Fibroblast of the aortic adventitia (primary cell): ENCODE measurements at regions not wholly inside any gene's neighbourhood (a gene's known extent, or its start where the extent isn't known, plus 50 kb on each side); places are given as distances from the start of the nearest gene placed in this dataset.

Experiments
- DNase-seq: peaks from one replicate; pipeline ENCODE4 v3.0.0-alpha.2; 2010; ENCODE audit warnings: low read depth
- H3K4me3 ChIP-seq: 2 replicates; pipeline ENCODE4 v1.5.1; 2011; ENCODE audit warnings: low read depth, mild to moderate bottlenecking, control low read depth, low read length, moderate library complexity
- TF ChIP-seq, protein P1 (sequence below): IDR thresholded peaks from 2 replicates; pipeline ENCODE4 v1.5.1; 2011; ENCODE audit warnings: mild to moderate bottlenecking, low read length, control low read depth, inconsistent platforms; ENCODE audit not compliant: insufficient read depth

DNA sequence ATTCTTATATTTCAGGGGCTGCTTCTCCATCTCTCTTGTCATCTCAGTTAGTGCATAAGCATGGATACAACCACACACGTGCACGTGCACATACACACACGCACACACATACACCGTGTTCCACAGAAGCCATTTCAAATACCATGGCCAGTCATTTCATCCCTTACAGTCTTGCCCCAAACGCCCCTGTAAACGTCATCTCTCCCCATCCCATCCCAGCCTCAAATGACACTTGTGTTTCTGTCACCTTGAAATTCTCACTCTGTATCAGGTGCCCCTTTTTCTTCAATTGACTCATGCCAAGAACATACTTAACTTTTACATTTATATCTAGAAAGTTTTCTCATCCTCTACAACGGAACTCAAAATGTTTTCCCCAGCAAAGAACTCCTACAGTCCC lies 220.5 kb downstream of the IRS2 start:
- DNase-seq = no peak
- TF ChIP-seq, protein P1, sequence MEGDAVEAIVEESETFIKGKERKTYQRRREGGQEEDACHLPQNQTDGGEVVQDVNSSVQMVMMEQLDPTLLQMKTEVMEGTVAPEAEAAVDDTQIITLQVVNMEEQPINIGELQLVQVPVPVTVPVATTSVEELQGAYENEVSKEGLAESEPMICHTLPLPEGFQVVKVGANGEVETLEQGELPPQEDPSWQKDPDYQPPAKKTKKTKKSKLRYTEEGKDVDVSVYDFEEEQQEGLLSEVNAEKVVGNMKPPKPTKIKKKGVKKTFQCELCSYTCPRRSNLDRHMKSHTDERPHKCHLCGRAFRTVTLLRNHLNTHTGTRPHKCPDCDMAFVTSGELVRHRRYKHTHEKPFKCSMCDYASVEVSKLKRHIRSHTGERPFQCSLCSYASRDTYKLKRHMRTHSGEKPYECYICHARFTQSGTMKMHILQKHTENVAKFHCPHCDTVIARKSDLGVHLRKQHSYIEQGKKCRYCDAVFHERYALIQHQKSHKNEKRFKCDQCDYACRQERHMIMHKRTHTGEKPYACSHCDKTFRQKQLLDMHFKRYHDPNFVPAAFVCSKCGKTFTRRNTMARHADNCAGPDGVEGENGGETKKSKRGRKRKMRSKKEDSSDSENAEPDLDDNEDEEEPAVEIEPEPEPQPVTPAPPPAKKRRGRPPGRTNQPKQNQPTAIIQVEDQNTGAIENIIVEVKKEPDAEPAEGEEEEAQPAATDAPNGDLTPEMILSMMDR = no peak
- no peak overlapping the region for H3K4me3 ChIP-seq

GRCh38 chr13:109548374-109548773 lies 238.0 kb downstream of the IRS2 start:
- H3K4me3 ChIP-seq = no peak overlapping the region
- TF ChIP-seq, protein P1 = no peak
- DNase-seq = no peak

- DNase-seq = no peak
- TF ChIP-seq, protein P1 = no peak
- no peak overlapping the region for H3K4me3 ChIP-seq
Observed at GRCh38 chr13:109547942-109548341, 238.4 kb downstream of the IRS2 start.

DNA sequence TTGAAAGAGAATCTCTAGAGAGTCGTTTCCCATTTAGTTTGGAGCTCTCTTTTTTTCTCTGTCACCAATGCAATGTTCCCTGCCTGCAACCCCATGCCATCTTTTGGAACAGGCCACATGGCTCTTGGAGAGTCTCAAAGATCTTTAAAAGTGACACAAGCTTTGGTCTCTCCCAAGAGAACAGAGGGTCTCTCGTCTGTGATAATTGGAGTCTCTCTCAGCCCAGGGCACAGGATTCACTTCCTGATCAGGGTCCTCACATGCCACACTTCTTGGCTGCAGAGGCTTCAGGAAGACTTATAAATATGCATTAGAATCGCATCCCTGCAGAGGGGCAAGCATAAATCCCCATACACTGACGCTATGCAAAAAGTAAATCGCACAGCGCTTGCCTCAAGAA lies 240.5 kb downstream of the IRS2 start:
- H3K4me3 ChIP-seq = no peak overlapping the region
- DNase-seq = no peak
- TF ChIP-seq, protein P1 = no peak

DNA sequence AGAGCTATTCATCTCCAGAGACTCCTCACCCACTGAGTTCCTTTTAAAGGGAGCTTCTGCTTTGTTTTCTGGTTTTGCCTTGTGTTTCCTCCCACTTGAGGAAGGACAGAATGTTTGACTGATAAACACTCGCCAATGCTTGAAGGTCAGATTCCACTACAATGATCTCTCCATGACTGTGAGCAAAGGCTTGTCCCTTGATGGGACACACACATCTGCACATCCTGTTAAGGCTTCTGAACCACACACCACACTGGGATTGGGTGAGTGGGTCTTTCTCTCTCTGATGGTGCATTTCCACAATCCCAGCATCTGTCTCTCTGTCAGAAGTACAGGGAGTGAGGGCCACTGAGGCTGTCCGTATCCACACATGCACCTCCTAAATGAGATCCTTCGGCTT lies 245.3 kb downstream of the IRS2 start:
- TF ChIP-seq, protein P1 = no peak
- no peak overlapping the region for H3K4me3 ChIP-seq
- DNase-seq = no peak

DNA sequence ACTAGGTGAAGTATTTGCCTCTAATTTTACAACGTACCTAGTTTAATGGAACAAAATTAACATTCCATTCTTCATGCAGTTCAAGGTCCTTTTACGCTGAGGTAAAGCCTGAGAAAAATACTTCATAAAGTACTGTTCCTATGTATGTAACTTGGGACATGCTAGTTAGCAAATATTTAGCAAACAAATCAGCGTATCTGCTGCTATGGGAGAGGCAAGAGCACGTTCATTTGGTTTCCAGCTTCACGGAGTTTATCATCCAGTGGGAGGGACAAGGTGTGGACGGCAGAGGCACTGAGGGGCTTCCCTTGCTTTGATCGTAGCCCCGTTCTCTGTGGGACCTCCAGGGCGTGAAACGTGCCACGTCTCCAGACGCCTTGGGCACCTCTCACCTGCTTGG lies 248.8 kb downstream of the IRS2 start:
- TF ChIP-seq, protein P1 = no peak
- H3K4me3 ChIP-seq = no peak overlapping the region
- DNase-seq = no peak

DNA sequence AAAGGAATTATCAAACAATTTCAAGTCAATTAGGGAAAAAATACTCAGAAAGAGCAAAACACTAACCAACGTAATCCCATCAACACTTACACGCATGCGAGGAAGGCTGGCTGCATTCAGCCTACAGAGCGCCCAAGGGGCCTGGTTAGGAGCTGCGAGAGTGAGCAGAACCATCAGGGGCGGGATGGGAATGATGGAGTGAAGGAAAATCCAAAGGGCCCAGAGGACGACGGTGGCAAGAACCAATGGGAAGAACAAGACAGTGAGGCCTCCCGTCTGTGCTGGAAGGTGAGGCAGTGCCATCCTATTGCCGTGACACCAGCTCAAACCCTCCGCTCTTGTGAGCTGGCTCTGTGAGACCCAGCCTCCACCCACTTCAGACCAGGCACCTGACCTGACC lies 253.0 kb downstream of the IRS2 start:
- TF ChIP-seq, protein P1 = no peak
- DNase-seq = no peak

More for the DNA sequence above, 253.0 kb downstream of the IRS2 start:
- H3K4me3 ChIP-seq = no peak overlapping the region
